ENCODE measurements at regions not wholly inside any gene's neighbourhood (a gene's known extent, or its start where the extent isn't known, plus 50 kb on each side); places are given as distances from the start of the nearest gene placed in this dataset.

DNA sequence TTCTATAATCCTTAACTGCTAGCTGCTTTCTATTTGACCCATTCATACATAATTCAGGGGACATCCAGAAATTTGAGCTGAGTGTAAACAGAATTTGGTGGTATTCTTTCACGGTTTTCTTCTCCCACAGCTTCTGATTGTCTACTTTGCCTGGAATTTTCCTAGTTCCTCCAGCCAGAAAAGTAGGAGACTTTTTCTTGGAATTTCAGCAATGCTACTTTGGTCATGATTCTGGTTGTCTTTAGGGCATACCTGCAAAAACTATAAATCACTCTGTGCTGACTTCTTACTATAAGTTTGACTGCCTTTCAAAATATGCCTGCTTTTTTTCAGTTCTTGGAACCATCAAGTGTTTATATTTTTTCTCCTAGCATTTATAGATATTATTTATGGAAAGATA lies 260.2 kb downstream of the TMEM38B start:
- Histone ChIP-seq H3K9ac (ENCODE audit: insufficient read depth in 1 of 2, low read length in 2 of 2) (no peak overlapping the region), H3K4me1 (ENCODE audit: control insufficient read depth in 5 of 5, insufficient read depth in 5 of 5, low read length in 5 of 5) (peaks cover 0 to 6% (median 0%) of the 10 kb centered on the region in 5 donors), H3K27me3 (ENCODE audit: control insufficient read depth in 3 of 3, insufficient read depth in 3 of 3, low read length in 2 of 3) (no peaks in the 10 kb centered on the region), H3K4me3 (no peak overlapping the region), H3K9me3 (ENCODE audit: control insufficient read depth in 4 of 4, insufficient read depth in 3 of 4, low read length in 3 of 4) (peaks cover 0 to 11% (median 0%) of the 10 kb centered on the region in 4 donors), H3K36me3 (ENCODE audit: control insufficient read depth in 4 of 4, insufficient read depth in 4 of 4, low read length in 4 of 4) (no peaks in the 10 kb centered on the region), H3K27ac (ENCODE audit: low read depth in 1 of 2, low read length in 1 of 2) (no peak overlapping the region)
- TF ChIP-seq CTCF (IDR thresholded peaks at IDR 0.05; ENCODE audit: control extremely low read depth, extremely low read depth) = no peak
- ATAC-seq (ENCODE audit: insufficient read depth, low FRiP score) (no peak), DNase-seq (no peak)
- WGBS, 2 donors = 82 to 86% methylated on average over 1 of the region's 1 CpG

DNA sequence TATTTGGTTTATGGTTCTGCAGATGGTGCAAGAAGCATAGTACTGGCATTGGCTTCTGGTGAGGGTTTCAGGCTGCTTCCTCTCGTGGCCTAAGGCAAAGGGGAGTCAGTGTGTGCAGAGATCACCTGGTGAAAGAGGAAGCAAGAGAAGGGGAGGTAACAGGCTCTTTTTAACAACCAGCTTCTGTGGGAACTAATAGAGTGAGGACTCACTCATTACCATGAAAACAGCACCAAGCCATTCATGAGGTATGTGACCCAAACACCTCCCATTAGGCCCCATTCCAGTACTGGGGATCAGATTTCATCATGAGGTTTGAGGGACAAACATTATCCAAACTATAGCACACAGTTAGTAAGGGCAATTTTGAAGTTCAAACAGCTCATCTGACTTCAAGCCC lies 263.5 kb downstream of the TMEM38B start:
- Histone ChIP-seq H3K36me3 (ENCODE audit: control insufficient read depth in 4 of 4, insufficient read depth in 4 of 4, low read length in 4 of 4) (no peaks in the 10 kb centered on the region), H3K27ac (ENCODE audit: low read depth in 1 of 2, low read length in 1 of 2) (no peak overlapping the region), H3K27me3 (ENCODE audit: control insufficient read depth in 3 of 3, insufficient read depth in 3 of 3, low read length in 2 of 3) (no peaks in the 10 kb centered on the region), H3K4me3 (no peak overlapping the region), H3K9ac (ENCODE audit: insufficient read depth in 1 of 2, low read length in 2 of 2) (no peak overlapping the region), H3K9me3 (ENCODE audit: control insufficient read depth in 4 of 4, insufficient read depth in 3 of 4, low read length in 3 of 4) (no peaks in the 10 kb centered on the region), H3K4me1 (ENCODE audit: control insufficient read depth in 5 of 5, insufficient read depth in 5 of 5, low read length in 5 of 5) (peaks cover 0 to 11% (median 0%) of the 10 kb centered on the region in 5 donors)
- no peak for ATAC-seq (ENCODE audit: insufficient read depth, low FRiP score)
- TF ChIP-seq CTCF (IDR thresholded peaks at IDR 0.05; ENCODE audit: control extremely low read depth, extremely low read depth) = no peak
- 50 to 59% methylated on average over 1 of the region's 1 CpG for WGBS, 2 donors
- DNase-seq = no peak

GRCh38 chr9:105958587-105958986 lies 264.2 kb downstream of the TMEM38B start:
- H3K4me1 ChIP-seq (ENCODE audit: control insufficient read depth in 5 of 5, insufficient read depth in 5 of 5, low read length in 5 of 5) = peaks cover 0 to 11% (median 0%) of the 10 kb centered on the region in 5 donors
- H3K36me3 ChIP-seq (ENCODE audit: control insufficient read depth in 4 of 4, insufficient read depth in 4 of 4, low read length in 4 of 4) = no peaks in the 10 kb centered on the region
- ATAC-seq (ENCODE audit: insufficient read depth, low FRiP score) (no peak), DNase-seq (no peak)
- WGBS, 2 donors = 80 to 84% methylated on average over 3 of the region's 3 CpGs
- TF ChIP-seq CTCF (IDR thresholded peaks at IDR 0.05; ENCODE audit: control extremely low read depth, extremely low read depth) = no peak
- H3K4me3 ChIP-seq = no peak overlapping the region
- no peak overlapping the region for H3K9ac ChIP-seq (ENCODE audit: insufficient read depth in 1 of 2, low read length in 2 of 2)
- H3K9me3 ChIP-seq (ENCODE audit: control insufficient read depth in 4 of 4, insufficient read depth in 3 of 4, low read length in 3 of 4) = no peaks in the 10 kb centered on the region
- no peak overlapping the region for H3K27ac ChIP-seq (ENCODE audit: low read depth in 1 of 2, low read length in 1 of 2)
- no peaks in the 10 kb centered on the region for H3K27me3 ChIP-seq (ENCODE audit: control insufficient read depth in 3 of 3, insufficient read depth in 3 of 3, low read length in 2 of 3)

GRCh38 chr9:105959531-105959930 lies 265.2 kb downstream of the TMEM38B start:
- H3K27me3 ChIP-seq (ENCODE audit: control insufficient read depth in 3 of 3, insufficient read depth in 3 of 3, low read length in 2 of 3) = no peaks in the 10 kb centered on the region
- DNase-seq = peak in 1 of 3 donors; percentile 38
- 50 to 74% methylated on average over 3 of the region's 3 CpGs for WGBS, 2 donors
- H3K27ac ChIP-seq (ENCODE audit: low read depth in 1 of 2, low read length in 1 of 2) = no peak overlapping the region
- no peaks in the 10 kb centered on the region for H3K9me3 ChIP-seq (ENCODE audit: control insufficient read depth in 4 of 4, insufficient read depth in 3 of 4, low read length in 3 of 4)
- peaks cover 0 to 11% (median 0%) of the 10 kb centered on the region in 5 donors for H3K4me1 ChIP-seq (ENCODE audit: control insufficient read depth in 5 of 5, insufficient read depth in 5 of 5, low read length in 5 of 5)
- H3K36me3 ChIP-seq (ENCODE audit: control insufficient read depth in 4 of 4, insufficient read depth in 4 of 4, low read length in 4 of 4) = no peaks in the 10 kb centered on the region
- no peak overlapping the region for H3K9ac ChIP-seq (ENCODE audit: insufficient read depth in 1 of 2, low read length in 2 of 2)
- ATAC-seq (ENCODE audit: insufficient read depth, low FRiP score) = no peak
- H3K4me3 ChIP-seq = no peak overlapping the region
- no peak for TF ChIP-seq CTCF (IDR thresholded peaks at IDR 0.05; ENCODE audit: control extremely low read depth, extremely low read depth)
